Stimulated activated CD4-positive, alpha-beta T cell treated with anti-CD3 and anti-CD28 coated beads, Interleukin-4, amount 100 ng/mL, for 48 hours (primary cell): ENCODE measurements at regions not wholly inside any gene's neighbourhood (a gene's known extent, or its start where the extent isn't known, plus 50 kb on each side); places are given as distances from the start of the nearest gene placed in this dataset.

Experiments used
- DNase-seq, 2 donors: peaks; one replicate each; pipeline ENCODE4 v3.0.0-alpha.2; 2020; ENCODE audit warnings: low read depth in 2 of 2

DNA sequence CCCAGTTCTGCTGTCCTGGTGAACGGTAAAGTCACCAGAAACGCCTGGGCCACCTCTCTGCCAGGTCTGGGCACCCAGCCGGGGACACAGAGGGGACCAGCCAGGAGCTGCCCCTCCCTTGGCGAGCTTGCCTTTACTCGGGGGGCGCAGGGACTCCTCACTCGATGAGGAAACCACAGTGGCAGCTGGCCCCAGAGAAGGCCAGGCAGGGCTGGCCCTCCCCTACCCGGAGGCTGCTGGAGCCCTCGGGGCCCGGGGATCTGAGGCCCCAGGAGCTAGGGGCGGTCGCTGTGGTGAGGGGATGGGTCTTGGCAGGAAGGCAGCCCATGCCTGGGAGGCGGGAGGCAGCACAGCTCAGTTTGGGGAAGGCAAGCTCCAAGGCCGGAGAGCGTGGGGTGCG lies 80.4 kb upstream of the SLCO4A1 start:
- no peak for DNase-seq

DNA sequence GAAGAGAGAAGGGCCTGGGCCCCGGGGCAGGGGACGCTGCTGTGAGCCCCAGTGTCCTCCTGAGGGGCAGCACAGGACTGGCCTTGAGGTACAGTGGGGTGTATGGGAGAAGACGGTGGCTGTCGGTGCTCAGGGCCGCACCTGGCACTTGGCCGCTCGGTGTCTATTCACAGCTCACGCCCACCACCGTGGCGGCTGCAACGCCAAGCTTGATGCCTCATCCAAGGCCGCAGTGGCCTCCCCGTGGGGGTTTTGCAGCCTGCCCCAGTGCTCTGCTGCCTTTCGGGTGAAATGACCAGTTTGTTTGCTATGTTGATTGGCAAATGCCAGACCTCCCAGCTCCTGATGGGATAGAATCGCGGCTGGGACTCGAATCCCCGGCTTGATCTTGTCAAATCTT lies 79.5 kb upstream of the SLCO4A1 start:
- no peak for DNase-seq

DNA sequence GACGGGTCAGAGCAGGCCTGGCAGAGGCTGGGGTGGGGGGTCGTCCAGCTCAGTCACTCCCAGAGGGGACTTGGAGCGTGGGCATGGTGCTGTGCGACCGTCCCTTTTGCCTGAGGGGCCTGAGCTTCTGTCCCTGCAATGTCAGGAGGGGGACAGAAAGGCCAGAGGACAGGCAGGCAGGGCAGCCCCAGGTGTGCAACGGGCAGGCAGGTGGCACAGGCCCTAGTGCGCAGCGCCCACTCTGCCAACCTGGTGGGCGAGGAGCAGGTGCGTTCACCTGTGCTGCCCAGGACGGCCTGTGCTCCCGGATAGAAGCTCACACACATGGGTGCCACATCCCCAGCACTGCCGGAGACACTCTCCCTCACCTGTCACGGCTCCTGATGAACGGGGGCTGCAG lies 78.7 kb upstream of the SLCO4A1 start:
- no peak for DNase-seq

- no peak for DNase-seq
Measured at GRCh38 chr20:62564456-62565245, 77.7 kb upstream of the SLCO4A1 start.

- no peak for DNase-seq
Measured at GRCh38 chr20:62566266-62566665, 76.0 kb upstream of the SLCO4A1 start.

GRCh38 chr20:62566771-62567170 lies 75.5 kb upstream of the SLCO4A1 start:
- DNase-seq, result no peak

- DNase-seq, result no peak
Measured at GRCh38 chr20:62567246-62568044, 74.9 kb upstream of the SLCO4A1 start.

DNA sequence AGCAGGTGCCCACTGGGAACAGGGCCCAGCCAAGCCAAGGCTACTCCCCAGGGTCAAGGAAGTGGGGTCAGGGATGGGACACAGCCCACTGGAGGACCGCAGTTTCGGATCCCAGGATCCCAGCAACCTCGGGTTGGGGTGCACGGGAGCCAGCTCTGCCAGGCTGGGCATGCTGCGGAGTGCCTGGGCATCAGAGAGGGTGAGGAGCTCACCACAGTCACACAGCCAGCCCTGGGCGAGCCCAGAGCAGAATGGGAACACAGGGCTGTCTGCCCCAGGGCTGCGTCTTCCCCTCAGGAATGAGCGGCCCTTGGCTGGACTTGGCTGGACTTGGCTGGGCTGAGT lies 74.3 kb upstream of the SLCO4A1 start:
- DNase-seq, result no peak

GRCh38 chr20:62569615-62570014 lies 72.7 kb upstream of the SLCO4A1 start:
- DNase-seq, result no peak

DNA sequence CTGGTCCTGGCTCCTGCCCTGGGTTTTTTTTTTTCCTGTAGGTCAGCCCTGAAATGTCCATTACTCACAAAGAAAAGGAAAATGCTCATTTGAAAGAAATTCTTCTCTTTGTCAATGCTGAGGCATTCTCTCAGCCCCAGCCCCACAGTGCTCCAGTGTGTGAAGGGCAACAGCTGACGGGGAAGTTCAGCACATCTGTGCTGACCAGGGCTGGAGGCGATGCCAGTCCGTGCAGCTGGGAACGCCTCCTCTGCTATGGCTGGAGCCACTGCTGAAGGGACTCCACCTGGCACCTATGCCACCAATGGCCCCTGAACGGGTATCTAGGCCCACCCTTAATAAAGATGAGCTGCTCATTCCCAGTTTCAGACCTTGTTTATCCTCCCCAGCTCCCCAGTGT lies 71.9 kb upstream of the SLCO4A1 start:
- no peak for DNase-seq

DNA sequence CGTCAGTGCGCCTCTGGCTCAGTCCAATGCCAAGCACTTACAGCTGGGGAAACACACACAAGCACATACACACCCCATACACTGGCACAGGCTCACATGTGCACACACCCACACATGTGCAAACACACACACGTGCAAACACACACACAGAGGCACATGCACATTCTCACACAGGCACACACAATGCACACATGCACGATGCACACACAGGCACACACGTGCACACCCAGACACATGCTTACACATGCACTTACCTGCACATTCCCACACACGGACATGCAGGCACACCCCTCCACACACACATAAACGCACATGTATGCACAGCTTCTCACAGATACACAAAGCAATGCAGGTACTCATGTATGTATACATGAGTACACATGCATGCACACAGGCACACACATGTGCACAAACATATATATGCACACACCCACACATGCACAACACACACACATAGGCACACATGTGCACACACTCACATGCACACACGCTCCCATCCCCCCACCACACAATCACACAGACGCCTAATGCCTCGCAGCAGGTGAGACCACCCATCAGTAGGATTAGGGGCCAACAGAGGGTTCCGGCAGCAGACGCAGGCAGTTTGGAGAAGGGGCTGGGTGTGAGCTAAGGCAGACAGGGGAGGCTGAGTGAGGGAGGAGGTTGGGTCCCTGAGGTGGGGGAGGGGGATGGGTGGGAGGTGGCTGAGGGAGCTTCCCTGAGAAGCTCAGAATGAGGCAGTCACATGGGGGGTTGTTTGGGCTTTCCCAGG lies 71.2 kb upstream of the SLCO4A1 start:
- DNase-seq, result no peak

DNA sequence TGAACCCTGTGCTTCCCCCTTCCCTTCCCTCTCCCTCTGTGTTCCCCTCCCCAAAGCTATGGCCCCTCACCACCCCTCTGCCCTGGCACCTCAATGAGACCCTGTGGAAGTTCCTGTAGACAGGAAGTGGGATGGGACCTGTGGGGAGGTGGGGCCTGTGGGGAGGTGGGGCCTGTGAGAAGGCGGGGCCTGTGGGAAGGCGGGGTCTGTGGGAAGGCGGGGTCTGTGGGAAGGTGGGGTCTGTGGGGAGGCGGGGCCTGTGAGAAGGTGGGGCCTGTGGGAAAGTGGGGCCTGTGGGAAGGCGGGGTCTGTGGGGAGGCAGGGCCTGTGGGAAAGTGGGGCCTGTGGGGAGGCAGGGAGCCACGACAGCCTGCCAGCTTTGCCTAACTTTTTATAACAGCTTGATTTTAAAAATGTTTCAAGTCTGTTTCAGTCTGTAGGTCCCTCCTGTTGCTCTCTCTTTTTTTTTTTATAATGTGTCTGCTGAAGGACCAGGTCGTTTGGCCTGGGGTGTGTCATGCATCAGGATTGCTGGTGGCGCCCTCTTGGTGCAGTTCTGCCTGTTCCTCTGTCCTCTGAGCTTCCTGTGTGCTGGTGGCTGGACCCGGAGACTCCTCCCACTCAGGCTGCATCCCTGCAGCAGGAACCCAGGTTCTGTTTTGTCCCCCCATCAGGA lies 70.5 kb upstream of the SLCO4A1 start:
- DNase-seq, result peak in 1 of 2 donors; percentile 22

DNA sequence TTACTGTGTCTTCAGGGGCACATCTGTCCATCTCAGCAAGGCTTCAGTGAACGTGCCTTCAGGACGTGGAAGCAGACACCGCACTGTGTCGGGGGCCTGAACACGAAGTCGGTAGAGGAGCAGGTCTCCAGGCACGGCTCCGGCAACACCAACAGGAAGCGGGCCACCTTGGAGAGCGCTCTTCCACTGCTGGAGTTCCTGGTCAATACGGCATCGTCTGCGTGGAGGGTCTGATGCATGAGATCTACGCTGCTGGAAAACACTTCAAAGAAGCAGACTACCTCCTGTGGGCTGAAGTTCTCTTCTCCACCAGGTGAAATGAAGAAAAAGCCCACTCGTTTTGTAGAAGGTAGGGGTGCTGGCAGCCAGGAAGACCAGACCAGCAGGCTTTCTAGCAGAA lies 69.3 kb upstream of the SLCO4A1 start:
- no peak for DNase-seq

DNA sequence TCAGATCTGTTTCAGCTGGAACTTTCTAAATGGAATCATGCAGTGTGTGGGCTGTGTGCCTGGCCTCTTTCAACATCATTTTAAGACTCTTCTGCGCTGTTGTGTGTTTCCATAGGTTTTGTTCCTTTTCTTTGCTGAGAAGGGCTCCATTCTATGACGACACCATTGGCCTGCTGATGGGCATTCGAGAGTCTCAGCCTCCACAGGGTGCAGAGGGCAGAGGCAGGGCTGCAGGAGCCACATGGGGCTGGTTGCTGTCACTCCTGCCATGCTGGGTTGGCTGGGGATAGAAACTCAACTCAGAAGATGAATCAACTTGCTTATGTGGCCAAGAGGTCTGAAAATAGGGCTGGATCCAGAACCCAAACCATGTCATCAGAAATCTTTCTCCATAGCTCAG lies 68.5 kb upstream of the SLCO4A1 start:
- DNase-seq, result no peak

DNA sequence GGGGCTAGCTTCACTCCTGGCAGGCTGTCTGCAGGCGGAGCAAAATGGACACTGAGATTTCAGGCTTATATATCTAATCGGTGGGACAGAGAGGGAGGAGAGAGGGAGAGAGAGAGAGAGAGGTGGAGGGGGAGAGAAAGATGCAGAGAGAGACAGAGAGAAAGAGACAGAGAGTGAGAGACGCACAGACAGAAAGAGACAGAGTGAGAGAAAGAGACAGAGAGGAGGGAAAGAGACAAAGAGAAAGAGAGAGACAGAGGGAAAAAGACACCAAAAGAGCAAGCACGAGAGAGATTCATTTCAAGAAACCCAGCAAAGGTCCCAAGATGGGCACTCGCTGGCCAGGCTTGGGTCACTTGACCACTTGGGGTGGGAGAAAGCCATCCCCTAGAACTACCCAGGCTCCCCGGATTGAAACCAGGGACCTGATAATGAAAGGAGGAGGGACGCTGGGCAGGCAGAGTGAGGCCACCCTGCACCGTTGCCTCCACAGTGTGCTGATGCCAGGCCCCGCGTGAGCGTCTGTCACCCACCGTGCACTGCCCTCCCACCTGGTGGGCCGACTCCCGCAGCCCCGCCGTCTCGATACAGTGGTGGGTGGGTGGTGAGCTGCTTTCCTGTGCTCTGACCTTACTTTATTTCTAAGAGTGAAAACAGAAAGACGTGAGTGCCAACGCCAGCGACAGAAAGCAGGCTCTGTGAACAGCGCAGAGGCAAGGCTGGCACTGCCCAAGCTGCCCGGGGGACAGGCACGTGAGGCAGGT lies 67.9 kb upstream of the SLCO4A1 start:
- no peak for DNase-seq

DNA sequence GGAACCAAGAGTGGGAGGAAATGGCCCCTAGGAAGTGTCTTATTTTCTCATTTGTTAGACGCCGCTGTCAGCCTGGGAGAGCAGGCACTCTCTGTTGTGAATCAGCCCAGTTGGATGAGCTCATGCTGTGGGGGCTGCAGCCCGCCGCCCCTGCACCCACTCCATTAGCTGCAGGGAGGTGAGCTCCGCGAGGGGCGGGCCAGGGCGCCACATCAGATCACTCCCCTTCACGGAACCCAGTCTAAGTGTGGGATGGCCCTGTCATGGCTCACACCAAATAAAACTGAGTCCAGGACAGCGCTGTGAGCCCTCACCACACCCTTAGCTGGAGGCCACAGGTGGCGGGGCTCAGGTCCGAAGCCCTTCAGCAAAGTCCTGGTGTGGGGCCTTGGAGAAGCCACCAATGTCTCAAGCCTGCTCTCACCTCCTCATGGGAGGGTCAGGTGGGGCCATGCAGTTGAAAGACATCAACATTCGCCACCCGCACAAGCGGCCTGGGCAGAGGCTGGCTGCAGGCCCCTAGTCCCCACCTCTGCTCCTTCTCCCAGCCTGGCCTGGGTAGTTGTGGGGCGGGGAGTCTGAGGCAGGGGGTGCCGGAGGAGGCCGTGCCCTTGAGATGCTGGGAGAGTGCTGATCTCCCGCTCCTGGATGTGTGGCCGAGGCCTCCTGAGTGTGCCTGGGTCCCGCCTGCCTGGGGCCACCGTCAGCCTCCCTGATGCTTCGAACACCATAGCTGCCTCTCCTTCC lies 66.2 kb upstream of the SLCO4A1 start:
- DNase-seq, result no peak

- DNase-seq, result no peak
Measured at GRCh38 chr20:62576815-62577489, 65.4 kb upstream of the SLCO4A1 start.

- no peak for DNase-seq
Measured at GRCh38 chr20:62577490-62577836, 64.8 kb upstream of the SLCO4A1 start.

- no peak for DNase-seq
Measured at GRCh38 chr20:62578294-62578897, 63.9 kb upstream of the SLCO4A1 start.

- DNase-seq, result no peak
Measured at GRCh38 chr20:62580052-62580451, 62.3 kb upstream of the SLCO4A1 start.
